Astrocyte (in vitro differentiated cells and primary cell): ENCODE measurements at regions not wholly inside any gene's neighbourhood (a gene's known extent, or its start where the extent isn't known, plus 50 kb on each side); places are given as distances from the start of the nearest gene placed in this dataset.
"Not testable (repeated sequence)": the region's sequence is repeated elsewhere in the genome, so short reads cannot be mapped to it uniquely, and the experiment has no call there.

Source experiments
- DNase-seq: peaks from one replicate; pipeline ENCODE4 v3.0.0-alpha.2; 2010; ENCODE audit warnings: low read depth
- FAIRE-seq: peaks from 2 replicates; lab custom pipeline; 2011; peaks lifted over from hg19 to GRCh38; lab: Jason Lieb, UNC
- H2AFZ ChIP-seq: 2 replicates; pipeline ENCODE4 v1.6.0; 2012; ENCODE audit warnings: low read depth, low read length, inconsistent platforms
- H3K27ac ChIP-seq: 2 replicates; pipeline ENCODE4 v1.5.1; 2011; ENCODE audit warnings: low read depth, low read length, inconsistent platforms
- H3K27me3 ChIP-seq: 2 replicates; pipeline ENCODE4 v1.6.0; 2011; ENCODE audit warnings: low read length, inconsistent platforms; ENCODE audit not compliant: insufficient read depth
- H3K36me3 ChIP-seq: 2 replicates; pipeline ENCODE4 v1.5.1; 2011; ENCODE audit warnings: low read length, inconsistent platforms; ENCODE audit not compliant: insufficient read depth
- H3K4me1 ChIP-seq: 2 replicates; pipeline ENCODE4 v1.5.1; 2011; ENCODE audit warnings: low read length, inconsistent platforms; ENCODE audit not compliant: insufficient read depth
- H3K4me2 ChIP-seq: 2 replicates; pipeline ENCODE4 v1.6.0; 2012; ENCODE audit warnings: low read length, inconsistent platforms
- H3K4me3 ChIP-seq: 2 replicates; pipeline ENCODE4 v1.5.1; 2011; ENCODE audit warnings: low read depth, mild to moderate bottlenecking, low read length, inconsistent platforms; ENCODE audit not compliant: insufficient read depth
- H3K79me2 ChIP-seq: 2 replicates; pipeline ENCODE4 v1.6.0; 2012; ENCODE audit warnings: mild to moderate bottlenecking, low read length, inconsistent platforms; ENCODE audit not compliant: insufficient read depth
- H3K9ac ChIP-seq: 2 replicates; pipeline ENCODE4 v1.6.0; 2012; ENCODE audit warnings: mild to moderate bottlenecking, low read length, inconsistent platforms
- H3K9me3 ChIP-seq: 2 replicates; pipeline ENCODE4 v1.5.1; 2012; ENCODE audit warnings: low read depth, mild to moderate bottlenecking, low read length, inconsistent platforms; ENCODE audit not compliant: insufficient read depth
- H4K20me1 ChIP-seq: 2 replicates; pipeline ENCODE4 v1.6.0; 2012; ENCODE audit warnings: low read length, inconsistent platforms; ENCODE audit not compliant: insufficient read depth
- H3K27ac Mint-ChIP-seq: one replicate; pipeline ENCODE4 v1.8.0; 2021; ENCODE audit warnings: mild to moderate bottlenecking, mixed read lengths; ENCODE audit not compliant: unreplicated experiment
- H3K27me3 Mint-ChIP-seq: one replicate; pipeline ENCODE4 v1.8.0; 2021; ENCODE audit warnings: low read depth, mixed read lengths; ENCODE audit not compliant: unreplicated experiment
- H3K36me3 Mint-ChIP-seq: one replicate; pipeline ENCODE4 v1.8.0; 2021; ENCODE audit warnings: low read depth, mixed read lengths; ENCODE audit not compliant: unreplicated experiment
- H3K4me1 Mint-ChIP-seq: one replicate; pipeline ENCODE4 v1.8.0; 2021; ENCODE audit warnings: low read depth, mixed read lengths; ENCODE audit not compliant: unreplicated experiment
- H3K4me3 Mint-ChIP-seq: one replicate; pipeline ENCODE4 v1.8.0; 2021; ENCODE audit warnings: mild to moderate bottlenecking, moderate library complexity, mixed read lengths; ENCODE audit not compliant: unreplicated experiment
- H3K9me3 Mint-ChIP-seq: one replicate; pipeline ENCODE4 v1.8.0; 2021; ENCODE audit warnings: mild to moderate bottlenecking, mixed read lengths; ENCODE audit not compliant: unreplicated experiment
- CTCF ChIP-seq: IDR thresholded peaks from 2 replicates; pipeline ENCODE4 v1.5.1; 2011; ENCODE audit warnings: low read depth, mild to moderate bottlenecking, inconsistent platforms, low read length, moderate library complexity; ENCODE audit not compliant: insufficient read depth
- EZH2 ChIP-seq: IDR thresholded peaks from 2 replicates; pipeline ENCODE4 v1.6.1; 2012; ENCODE audit warnings: mild to moderate bottlenecking, low read length, inconsistent platforms; ENCODE audit not compliant: insufficient read depth

GRCh38 chr9:75457474-75458011, 369.2 kb downstream of the OSTF1 start:
- no peak for FAIRE-seq
- H3K9me3 ChIP-seq = no peaks in the 10 kb centered on the region
- H3K4me3 ChIP-seq = no peak overlapping the region
- no peak overlapping the region for H3K4me3 Mint-ChIP-seq
- no peaks in the 10 kb centered on the region for H3K9me3 Mint-ChIP-seq
- H3K27ac ChIP-seq = no peak overlapping the region
- TF ChIP-seq CTCF (no peak), EZH2 (no peak)
- H2AFZ ChIP-seq = no peak overlapping the region
- no peaks in the 10 kb centered on the region for H3K36me3 ChIP-seq
- H3K27me3 Mint-ChIP-seq = no peaks in the 10 kb centered on the region
- H3K79me2 ChIP-seq = no peaks in the 10 kb centered on the region
- no peaks in the 10 kb centered on the region for H4K20me1 ChIP-seq
- no peak overlapping the region for H3K4me2 ChIP-seq
- no peaks in the 10 kb centered on the region for H3K36me3 Mint-ChIP-seq
- no peaks in the 10 kb centered on the region for H3K4me1 ChIP-seq
- no peak overlapping the region for H3K27ac Mint-ChIP-seq
- no peak overlapping the region for H3K9ac ChIP-seq
- DNase-seq = no peak
- H3K4me1 Mint-ChIP-seq = peaks cover 5% of the 10 kb centered on the region
- no peaks in the 10 kb centered on the region for H3K27me3 ChIP-seq

GRCh38 chr9:75459311-75459710, 371.0 kb downstream of the OSTF1 start:
- not testable (repeated sequence) for H3K9me3 Mint-ChIP-seq, H3K27ac ChIP-seq, H3K27ac Mint-ChIP-seq, H3K4me1 Mint-ChIP-seq, H3K9me3 ChIP-seq, H3K79me2 ChIP-seq, H3K4me3 Mint-ChIP-seq, DNase-seq, H3K4me1 ChIP-seq, H3K4me2 ChIP-seq, H3K4me3 ChIP-seq, H3K36me3 ChIP-seq, H3K36me3 Mint-ChIP-seq, H2AFZ ChIP-seq, H3K9ac ChIP-seq, H3K27me3 Mint-ChIP-seq, FAIRE-seq, H3K27me3 ChIP-seq, H4K20me1 ChIP-seq

GRCh38 chr9:75461183-75461582, 372.9 kb downstream of the OSTF1 start:
- no peaks in the 10 kb centered on the region for H3K27me3 Mint-ChIP-seq
- no peaks in the 10 kb centered on the region for H3K4me1 Mint-ChIP-seq
- TF ChIP-seq EZH2 (no peak), CTCF (no peak)
- H2AFZ ChIP-seq = no peak overlapping the region
- no peaks in the 10 kb centered on the region for H3K9me3 Mint-ChIP-seq
- no peak overlapping the region for H3K4me2 ChIP-seq
- no peaks in the 10 kb centered on the region for H3K27me3 ChIP-seq
- no peaks in the 10 kb centered on the region for H3K36me3 Mint-ChIP-seq
- H3K4me1 ChIP-seq = no peaks in the 10 kb centered on the region
- H3K27ac ChIP-seq = no peak overlapping the region
- H3K79me2 ChIP-seq = no peaks in the 10 kb centered on the region
- no peak for FAIRE-seq
- no peak overlapping the region for H3K9ac ChIP-seq
- no peaks in the 10 kb centered on the region for H3K36me3 ChIP-seq
- no peak overlapping the region for H3K27ac Mint-ChIP-seq
- no peaks in the 10 kb centered on the region for H4K20me1 ChIP-seq
- no peak for DNase-seq
- no peaks in the 10 kb centered on the region for H3K9me3 ChIP-seq
- H3K4me3 Mint-ChIP-seq = no peak overlapping the region
- no peak overlapping the region for H3K4me3 ChIP-seq
